Endothelial cell of umbilical vein (primary cell): ENCODE measurements at regions not wholly inside any gene's neighbourhood (a gene's known extent, or its start where the extent isn't known, plus 50 kb on each side); places are given as distances from the start of the nearest gene placed in this dataset.

Experiments used
- CTCF ChIP-seq, 2 donors: IDR thresholded peaks; 1 replicate in 1 of 2; 2 replicates in 1 of 2; pipeline ENCODE4 v1.5.1; 2011; ENCODE audit warnings: low read length in 2 of 2, mild to moderate bottlenecking in 2 of 2, moderate library complexity in 2 of 2, control low read depth in 1 of 2, inconsistent platforms in 1 of 2, low read depth in 1 of 2; ENCODE audit not compliant: insufficient read depth in 1 of 2; ENCODE audit errors: extremely low read depth in 1 of 2
- FOS ChIP-seq: IDR thresholded peaks from 2 replicates; pipeline ENCODE4 v1.6.1; 2011; ENCODE audit warnings: mild to moderate bottlenecking, low read length, moderate library complexity, borderline replicate concordance; ENCODE audit not compliant: insufficient read depth
- MAX ChIP-seq: IDR thresholded peaks from 2 replicates; pipeline ENCODE4 v1.6.1; 2011; ENCODE audit not compliant: insufficient read depth, insufficient read length
- POLR2A ChIP-seq: IDR thresholded peaks from 2 replicates; pipeline ENCODE4 v1.6.1; 2012; ENCODE audit warnings: low read depth, mild to moderate bottlenecking, control low read depth, low read length

GRCh38 chr3:166451997-166452396 lies 614.8 kb upstream of the BCHE start:
- TF ChIP-seq POLR2A (no peak), CTCF (IDR thresholded peaks at IDR 0.05; ENCODE audit: extremely low read depth in 1 of 2, insufficient read depth in 1 of 2, low read depth in 1 of 2, low read length in 2 of 2) (no peak), FOS (no peak), MAX (no peak)
